ENCODE measurements at regions not wholly inside any gene's neighbourhood (a gene's known extent, or its start where the extent isn't known, plus 50 kb on each side); places are given as distances from the start of the nearest gene placed in this dataset.

GRCh38 chr5:6177926-6178325 is 200.4 kb downstream of the MED10 start:
- FAIRE-seq, result no peak
- no peaks in the 10 kb centered on the region for H3K4me1 ChIP-seq (ENCODE audit: control insufficient read depth, extremely low read depth, insufficient read depth, low read length)
- no peak overlapping the region for H3K9ac ChIP-seq (ENCODE audit: control insufficient read depth, extremely low read depth, insufficient read depth, low read length)
- no peaks in the 10 kb centered on the region for H3K27me3 ChIP-seq (ENCODE audit: control insufficient read depth, extremely low read depth, insufficient read depth, low read length)
- H3K27ac ChIP-seq (ENCODE audit: control insufficient read depth, insufficient read depth, low read length), result no peak overlapping the region
- H3K4me3 ChIP-seq (ENCODE audit: control insufficient read depth in 2 of 3, extremely low read depth in 1 of 3, insufficient read depth in 2 of 3, low read depth in 1 of 3, low read length in 3 of 3), result no peak overlapping the region
- no peaks in the 10 kb centered on the region for H3K36me3 ChIP-seq (ENCODE audit: control insufficient read depth in 2 of 2, extremely low read depth in 1 of 2, insufficient read depth in 2 of 2, low read length in 2 of 2)
- H3K9me3 ChIP-seq (ENCODE audit: control insufficient read depth, low read depth, low read length), result no peaks in the 10 kb centered on the region
- no peak overlapping the region for H2AFZ ChIP-seq (ENCODE audit: control insufficient read depth, low read length)
- TF ChIP-seq CTCF (optimal IDR thresholded peaks at IDR 0.05 in 1 of 3, IDR thresholded peaks at IDR 0.05 in 1 of 3, conservative IDR thresholded peaks at IDR 0.05 in 1 of 3; ENCODE audit: extremely low read depth in 1 of 3, insufficient read depth in 2 of 3, low read length in 3 of 3), result no peak
- TF ChIP-seq EZH2 (IDR thresholded peaks at IDR 0.05; ENCODE audit: low read length), result no peak
- H3K79me2 ChIP-seq (ENCODE audit: control insufficient read depth, insufficient read depth, low read length), result no peaks in the 10 kb centered on the region
- no peaks in the 10 kb centered on the region for H4K20me1 ChIP-seq (ENCODE audit: control insufficient read depth, extremely low read depth, insufficient read depth, low read length)
- H3K9me1 ChIP-seq (ENCODE audit: control insufficient read depth, extremely low read depth, insufficient read depth, low read length), result no peaks in the 10 kb centered on the region
- dilution Hi-C loops (cut with MboI; ENCODE audit: extremely low pct_ligation_motif_present, low sequenced_read_pairs), result no loop called here
- H3K4me2 ChIP-seq (ENCODE audit: control insufficient read depth, extremely low read depth, insufficient read depth, low read depth, low read length), result no peak overlapping the region
- DNase-seq (ENCODE audit: low read depth, low spot score), result no peak

- Histone ChIP-seq H4K20me1 (ENCODE audit: control insufficient read depth, extremely low read depth, insufficient read depth, low read length) (no peaks in the 10 kb centered on the region), H3K9me3 (ENCODE audit: control insufficient read depth, low read depth, low read length) (no peaks in the 10 kb centered on the region), H3K4me3 (ENCODE audit: control insufficient read depth in 2 of 3, extremely low read depth in 1 of 3, insufficient read depth in 2 of 3, low read depth in 1 of 3, low read length in 3 of 3) (no peak overlapping the region), H3K79me2 (ENCODE audit: control insufficient read depth, insufficient read depth, low read length) (no peaks in the 10 kb centered on the region), H3K9ac (ENCODE audit: control insufficient read depth, extremely low read depth, insufficient read depth, low read length) (no peak overlapping the region), H3K9me1 (ENCODE audit: control insufficient read depth, extremely low read depth, insufficient read depth, low read length) (no peaks in the 10 kb centered on the region), H3K36me3 (ENCODE audit: control insufficient read depth in 2 of 2, extremely low read depth in 1 of 2, insufficient read depth in 2 of 2, low read length in 2 of 2) (no peaks in the 10 kb centered on the region), H3K4me2 (ENCODE audit: control insufficient read depth, extremely low read depth, insufficient read depth, low read depth, low read length) (no peak overlapping the region), H2AFZ (ENCODE audit: control insufficient read depth, low read length) (no peak overlapping the region), H3K27ac (ENCODE audit: control insufficient read depth, insufficient read depth, low read length) (no peak overlapping the region), H3K27me3 (ENCODE audit: control insufficient read depth, extremely low read depth, insufficient read depth, low read length) (no peaks in the 10 kb centered on the region), H3K4me1 (ENCODE audit: control insufficient read depth, extremely low read depth, insufficient read depth, low read length) (no peaks in the 10 kb centered on the region)
- dilution Hi-C loops (cut with MboI; ENCODE audit: extremely low pct_ligation_motif_present, low sequenced_read_pairs), result no loop called here
- no peak for DNase-seq (ENCODE audit: low read depth, low spot score)
- no peak for FAIRE-seq
- no peak for TF ChIP-seq EZH2 (IDR thresholded peaks at IDR 0.05; ENCODE audit: low read length)
- no peak for TF ChIP-seq CTCF (optimal IDR thresholded peaks at IDR 0.05 in 1 of 3, IDR thresholded peaks at IDR 0.05 in 1 of 3, conservative IDR thresholded peaks at IDR 0.05 in 1 of 3; ENCODE audit: extremely low read depth in 1 of 3, insufficient read depth in 2 of 3, low read length in 3 of 3)
These were observed 202.1 kb downstream of the MED10 start for GRCh38 chr5:6176102-6176693.

All from keratinocyte (primary cell).